Activated T-cell treated with anti-CD3 and anti-CD28 coated beads for 4 hours (primary cell): ENCODE measurements at regions not wholly inside any gene's neighbourhood (a gene's known extent, or its start where the extent isn't known, plus 50 kb on each side); places are given as distances from the start of the nearest gene placed in this dataset.
"Not testable (repeated sequence)": the region's sequence is repeated elsewhere in the genome, so short reads cannot be mapped to it uniquely, and the experiment has no call there.

Experiments
- DNase-seq: peaks from one replicate; pipeline ENCODE4 v3.0.0-alpha.2; 2020

GRCh38 chr19:23984911-23985310, 70.2 kb downstream of the ZNF726 start:
- DNase-seq, result not testable (repeated sequence)

DNA sequence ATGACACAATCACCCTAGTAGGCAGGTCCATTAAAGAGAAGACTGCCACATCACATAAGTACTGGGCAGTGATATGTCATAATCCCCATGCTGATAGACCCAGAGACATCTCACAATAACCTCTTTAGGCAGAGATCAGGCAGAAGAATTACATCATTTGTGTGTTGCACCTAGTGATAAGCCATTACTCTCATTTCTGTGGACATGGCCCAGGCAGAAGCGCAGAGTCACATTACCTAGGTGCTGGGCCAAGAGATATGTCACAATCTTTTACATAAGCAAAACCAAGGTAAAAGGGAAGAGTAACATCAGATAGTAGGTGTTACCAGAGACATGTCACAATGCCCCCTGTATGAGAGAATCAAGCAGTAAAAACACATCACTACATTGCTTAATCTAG, 71.9 kb downstream of the ZNF726 start:
- no peak for DNase-seq

- DNase-seq, result no peak
These were observed 76.5 kb downstream of the ZNF726 start for GRCh38 chr19:23991170-23991569.

GRCh38 chr19:23992348-23992747, 77.7 kb downstream of the ZNF726 start:
- DNase-seq, result no peak

- DNase-seq, result no peak
These were observed 78.8 kb downstream of the ZNF726 start for GRCh38 chr19:23993440-23993839.

- DNase-seq, result no peak
These were observed 81.9 kb downstream of the ZNF726 start for GRCh38 chr19:23996549-23996948.

GRCh38 chr19:23998568-23998967, 83.9 kb downstream of the ZNF726 start:
- no peak for DNase-seq

GRCh38 chr19:23999821-24000610, 85.3 kb downstream of the ZNF726 start:
- no peak for DNase-seq

- DNase-seq, result no peak
These were observed 86.0 kb downstream of the ZNF726 start for GRCh38 chr19:24000656-24001055.

- no peak for DNase-seq
These were observed 84.6 kb upstream of the ZNF254 start for GRCh38 chr19:24002256-24002945.

DNA sequence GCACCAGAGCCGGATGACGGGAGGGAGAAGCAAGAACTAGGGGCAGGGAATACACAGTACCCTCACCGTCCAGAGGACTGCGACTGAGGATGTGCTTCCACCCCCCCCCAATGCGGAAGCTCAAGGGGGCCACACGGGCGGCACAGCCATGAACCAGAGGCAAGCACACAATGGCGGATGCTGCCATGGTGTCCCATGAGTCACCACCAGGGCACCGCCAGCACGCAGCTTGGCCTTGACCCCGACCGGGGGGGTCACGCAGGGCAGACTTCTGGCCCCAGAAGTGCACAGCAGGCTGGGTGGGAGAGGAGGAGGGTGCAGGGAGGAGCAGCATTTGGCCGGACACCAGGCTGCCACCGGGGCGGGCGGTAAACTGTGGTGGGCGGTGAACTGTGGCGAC, 83.5 kb upstream of the ZNF254 start:
- DNase-seq, result no peak

DNA sequence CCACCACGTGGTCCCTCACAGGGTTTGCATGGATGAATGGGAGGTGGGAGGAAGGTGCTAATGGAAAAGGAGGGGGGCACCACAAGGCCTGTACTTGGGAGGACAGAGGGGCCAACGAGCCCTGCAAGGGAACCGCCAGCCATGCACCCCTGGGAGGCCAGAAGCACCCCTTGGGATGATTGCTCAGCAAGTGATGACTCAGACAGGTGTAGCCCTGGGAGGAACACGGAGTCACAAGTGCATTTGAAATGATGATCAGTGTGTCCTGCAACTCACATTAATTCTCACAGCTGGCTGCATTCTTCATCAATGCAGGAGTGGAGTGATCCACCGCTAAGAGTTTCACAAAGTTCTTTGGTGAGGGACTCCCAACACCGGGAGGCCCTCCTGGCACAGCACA, 82.8 kb upstream of the ZNF254 start:
- DNase-seq, result no peak

GRCh38 chr19:24029941-24030636, 56.9 kb upstream of the ZNF254 start:
- no peak for DNase-seq

DNA sequence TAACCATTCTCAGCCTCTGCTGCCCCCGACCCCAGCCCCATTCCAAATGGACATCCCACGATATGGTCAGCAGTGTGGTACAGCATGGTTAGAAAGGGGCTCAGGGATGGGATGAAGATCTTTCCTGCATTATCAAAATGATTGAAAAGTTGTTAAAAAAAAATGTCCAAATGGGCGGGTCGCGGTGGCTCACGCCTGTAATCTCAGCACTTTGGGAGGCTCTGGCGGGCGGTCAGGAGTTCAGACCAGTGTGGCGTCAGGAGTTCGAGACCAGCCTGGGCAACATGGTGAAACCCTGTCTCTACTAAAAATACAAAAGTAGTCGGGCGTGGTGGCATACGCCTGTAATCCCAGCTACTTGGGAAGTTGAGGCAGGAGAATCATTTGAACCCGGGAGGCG, 54.3 kb upstream of the ZNF254 start:
- no peak for DNase-seq

GRCh38 chr19:24033301-24033962, 53.6 kb upstream of the ZNF254 start:
- DNase-seq, result peak; percentile 70

DNA sequence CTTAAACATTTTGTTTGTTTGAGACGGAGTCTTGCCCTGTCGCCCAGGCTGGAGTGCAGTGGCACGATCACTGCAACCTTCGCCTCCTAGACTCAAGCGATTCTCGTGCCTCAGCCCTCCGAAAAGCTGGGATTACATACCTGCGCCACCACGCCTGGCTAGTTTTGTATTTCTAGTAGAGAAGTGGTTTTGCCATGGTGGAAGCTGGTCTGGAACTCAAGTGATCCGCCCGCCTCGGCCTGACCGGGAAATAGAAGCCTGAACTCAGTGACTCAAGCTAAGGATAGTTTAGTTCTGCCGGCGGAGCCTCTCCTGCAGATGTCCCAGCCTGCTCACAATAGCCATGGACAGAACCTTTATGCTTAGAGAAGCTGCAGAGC, 53.0 kb upstream of the ZNF254 start:
- no peak for DNase-seq

DNA sequence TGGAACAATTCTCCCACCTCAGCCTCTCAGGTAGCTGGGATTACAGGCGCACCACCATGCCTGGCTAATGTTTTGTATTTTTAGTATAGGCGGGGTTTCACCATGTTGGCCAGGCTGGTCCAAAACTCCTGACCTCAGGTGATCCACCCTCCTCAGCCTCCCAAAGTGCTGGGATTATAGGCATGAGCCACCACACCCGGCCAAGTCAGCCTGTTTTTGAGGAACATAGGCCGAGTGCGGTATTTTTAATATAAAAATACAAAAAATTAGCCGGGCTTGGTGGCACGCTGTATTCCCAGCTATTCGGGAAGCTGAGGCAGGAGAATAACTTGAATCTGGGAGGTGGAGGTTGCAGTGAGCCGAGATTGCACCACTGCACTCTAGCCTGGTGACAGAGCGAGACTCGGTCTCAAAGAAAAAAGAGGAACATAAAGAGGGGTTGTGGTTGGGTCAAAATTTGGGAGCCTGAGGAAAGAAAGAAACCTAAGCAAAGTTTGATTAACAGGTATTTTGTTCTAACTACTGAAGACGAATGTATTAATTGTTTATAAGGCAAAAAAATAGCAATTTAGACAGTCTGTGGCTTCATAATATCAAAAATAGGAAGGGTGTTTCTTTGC, 51.6 kb upstream of the ZNF254 start:
- not testable (repeated sequence) for DNase-seq
